ENCODE measurements at regions not wholly inside any gene's neighbourhood (a gene's known extent, or its start where the extent isn't known, plus 50 kb on each side); places are given as distances from the start of the nearest gene placed in this dataset.

- intact Hi-C loops (cut with DNase I), result no loop called here
- no peak for ATAC-seq (ENCODE audit: poor library complexity)
- DNase-seq, result no peak
Measured at GRCh38 chr12:114759635-114760034, 75.7 kb upstream of the TBX3 start.

GRCh38 chr12:114757684-114758325 lies 73.8 kb upstream of the TBX3 start:
- no peak for ATAC-seq (ENCODE audit: poor library complexity)

GRCh38 chr12:114752217-114752616 lies 68.2 kb upstream of the TBX3 start:
- no peak for DNase-seq
- intact Hi-C loops (cut with DNase I), result no loop called here
- ATAC-seq (ENCODE audit: poor library complexity), result no peak

More at GRCh38 chr12:114757684-114758325, 73.8 kb upstream of the TBX3 start:
- no peak for DNase-seq
- intact Hi-C loops (cut with DNase I), result no loop called here

- no peak for DNase-seq
- peak; percentile 14 for ATAC-seq (ENCODE audit: poor library complexity)
- intact Hi-C loops (cut with DNase I), result no loop called here
Measured at GRCh38 chr12:114751712-114752111, 67.7 kb upstream of the TBX3 start.

GRCh38 chr12:114750917-114751316 lies 66.9 kb upstream of the TBX3 start:
- intact Hi-C loops (cut with DNase I), result no loop called here
- DNase-seq (no peak), ATAC-seq (ENCODE audit: poor library complexity) (peak; percentile 64)

GRCh38 chr12:114749065-114749464 lies 65.1 kb upstream of the TBX3 start:
- intact Hi-C loops (cut with DNase I), result no loop called here
- ATAC-seq (ENCODE audit: poor library complexity) (no peak), DNase-seq (no peak)

- intact Hi-C loops (cut with DNase I), result no loop called here
- ATAC-seq (ENCODE audit: poor library complexity), result no peak
- no peak for DNase-seq
Measured at GRCh38 chr12:114747012-114747858, 63.3 kb upstream of the TBX3 start.

- intact Hi-C loops (cut with DNase I), result no loop called here
- DNase-seq (no peak), ATAC-seq (ENCODE audit: poor library complexity) (no peak)
Measured at GRCh38 chr12:114746297-114747011, 62.5 kb upstream of the TBX3 start.

- ATAC-seq (ENCODE audit: poor library complexity) (no peak), DNase-seq (no peak)
- intact Hi-C loops (cut with DNase I), result no loop called here
Measured at GRCh38 chr12:114744691-114745090, 60.7 kb upstream of the TBX3 start.

DNA sequence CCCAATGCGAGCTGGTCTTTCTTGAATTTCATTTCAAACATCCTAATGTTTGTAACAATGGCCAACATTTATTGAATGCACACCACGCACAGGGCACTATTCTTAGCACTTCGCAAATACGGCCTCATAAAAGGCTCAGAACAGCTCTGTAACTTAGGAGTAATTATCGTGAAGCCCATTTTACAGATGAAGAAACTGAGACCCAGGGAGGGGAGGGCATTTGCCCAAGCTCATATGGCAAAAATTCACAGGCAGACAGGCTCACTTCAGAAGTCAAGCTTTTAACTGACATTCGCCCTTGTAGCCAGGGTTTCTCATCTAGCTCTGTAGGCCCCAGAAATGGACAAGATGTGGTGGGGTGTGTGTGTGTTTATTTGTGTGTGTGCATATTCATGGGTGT lies 60.3 kb upstream of the TBX3 start:
- ATAC-seq (ENCODE audit: poor library complexity), result no peak
- no peak for DNase-seq
- intact Hi-C loops (cut with DNase I), result no loop called here

DNA sequence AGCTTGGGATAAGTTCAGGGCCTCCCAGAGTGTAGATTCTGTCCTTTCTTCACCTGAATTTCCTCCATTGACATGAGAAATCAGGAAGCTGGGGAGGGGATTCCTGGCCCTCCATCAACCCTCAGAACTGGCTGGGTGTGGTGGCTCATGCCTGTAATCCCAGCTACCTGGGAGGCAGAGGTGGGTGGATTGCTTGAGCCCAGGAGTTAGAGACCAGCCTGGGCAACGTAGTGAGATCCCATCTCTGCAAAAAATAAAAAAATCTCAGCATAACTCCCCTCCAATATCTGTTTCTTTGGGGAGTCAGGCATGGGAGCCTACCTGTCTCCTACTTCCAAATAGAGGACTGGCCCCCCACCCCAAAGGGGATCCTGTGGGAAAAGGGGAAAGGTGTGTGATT lies 59.8 kb upstream of the TBX3 start:
- no peak for ATAC-seq (ENCODE audit: poor library complexity)
- intact Hi-C loops (cut with DNase I), result no loop called here
- DNase-seq, result no peak

GRCh38 chr12:114743289-114743688 lies 59.3 kb upstream of the TBX3 start:
- DNase-seq (no peak), ATAC-seq (ENCODE audit: poor library complexity) (no peak)
- intact Hi-C loops (cut with DNase I), result no loop called here

- DNase-seq, result no peak
- intact Hi-C loops (cut with DNase I), result no loop called here
- ATAC-seq (ENCODE audit: poor library complexity), result no peak
Measured at GRCh38 chr12:114742363-114742762, 58.4 kb upstream of the TBX3 start.

- ATAC-seq (ENCODE audit: poor library complexity) (no peak), DNase-seq (no peak)
- intact Hi-C loops (cut with DNase I), result no loop called here
Measured at GRCh38 chr12:114741940-114742339, 58.0 kb upstream of the TBX3 start.

DNA sequence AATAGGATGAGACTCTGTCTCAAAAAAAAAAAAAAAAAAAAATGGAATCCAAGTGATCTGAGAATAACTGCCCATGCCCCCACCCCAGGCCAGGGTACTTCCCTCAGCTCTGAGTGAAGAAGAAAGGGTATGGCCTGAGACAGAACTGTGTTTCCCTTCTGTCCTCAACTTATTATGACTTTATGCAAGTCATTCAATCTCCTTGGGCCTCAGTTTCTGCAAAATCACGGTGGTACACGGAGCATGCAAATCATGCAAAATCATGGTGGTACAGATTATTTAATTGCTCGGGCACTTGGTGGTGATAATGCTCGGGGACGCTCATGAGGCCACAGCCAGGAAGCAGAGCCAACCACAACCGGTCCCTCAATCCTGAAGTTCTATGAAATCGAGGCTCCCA lies 56.5 kb upstream of the TBX3 start:
- ATAC-seq (ENCODE audit: poor library complexity) (no peak), DNase-seq (no peak)
- intact Hi-C loops (cut with DNase I), result no loop called here

- DNase-seq, result no peak
- intact Hi-C loops (cut with DNase I), result no loop called here
- no peak for ATAC-seq (ENCODE audit: poor library complexity)
Measured at GRCh38 chr12:114738460-114739184, 54.6 kb upstream of the TBX3 start.

GRCh38 chr12:114735680-114736374 lies 51.9 kb upstream of the TBX3 start:
- intact Hi-C loops (cut with DNase I), result no loop called here
- ATAC-seq (ENCODE audit: poor library complexity) (no peak), DNase-seq (no peak)

DNA sequence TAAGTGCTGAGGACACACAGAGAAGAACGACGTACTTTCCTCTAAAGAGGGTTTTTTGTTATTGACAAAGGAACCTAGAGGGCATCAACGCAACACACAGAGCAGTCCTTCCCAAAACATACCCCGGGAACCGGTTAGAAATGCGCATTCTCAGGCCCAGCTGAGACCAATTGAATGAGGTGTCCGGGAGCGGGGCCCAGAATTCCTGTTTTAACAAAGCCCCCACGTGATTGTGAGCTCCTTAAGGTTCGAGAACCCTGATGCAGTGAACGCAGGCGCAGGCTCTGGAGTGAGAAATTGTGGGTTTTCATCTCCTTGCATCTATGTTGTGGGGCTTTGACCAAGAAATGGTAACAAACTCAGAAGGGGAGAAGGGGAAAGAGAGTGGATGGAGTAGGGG lies 51.0 kb upstream of the TBX3 start:
- intact Hi-C loops (cut with DNase I), result no loop called here
- no peak for ATAC-seq (ENCODE audit: poor library complexity)

DNA sequence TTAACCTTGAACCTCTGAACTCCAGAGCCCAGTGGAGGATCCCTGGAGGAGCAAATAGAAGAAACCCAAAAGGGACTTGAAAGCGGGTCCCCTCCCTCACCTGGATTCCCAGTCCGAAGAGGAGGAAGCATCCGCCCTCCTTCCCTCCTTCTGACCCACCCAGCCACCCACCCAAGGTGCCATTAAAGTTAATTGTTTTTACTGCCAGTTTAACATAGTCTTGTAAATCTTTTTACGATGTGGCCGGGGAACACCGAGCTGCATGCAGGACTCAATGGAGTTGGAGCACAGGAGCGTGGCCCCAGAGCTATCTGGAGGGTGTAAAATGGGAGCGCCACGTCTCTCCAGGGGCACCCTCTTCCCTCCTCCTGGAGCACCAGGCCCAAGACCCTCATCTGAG lies 49.9 kb upstream of the TBX3 start:
- intact Hi-C loops (cut with DNase I), result no loop called here
- ATAC-seq (ENCODE audit: poor library complexity) (no peak), DNase-seq (no peak)

More for the DNA sequence above, 51.0 kb upstream of the TBX3 start:
- no peak for DNase-seq
